Uterus (tissue), 3 donors: ENCODE measurements at regions not wholly inside any gene's neighbourhood (a gene's known extent, or its start where the extent isn't known, plus 50 kb on each side); places are given as distances from the start of the nearest gene placed in this dataset.

Experiments
- DNase-seq, 2 donors: peaks; one replicate each; pipeline ENCODE4 v3.0.0-alpha.2; 2019 to 2020
- H3K27ac ChIP-seq, 2 donors: fragments of 200-600 bp; sonication (generic); 1 replicate in 1 of 2; 2 replicates in 1 of 2; pipeline ENCODE4 v1.5.1; 2016 to 2018
- H3K27me3 ChIP-seq, 2 donors: fragments of 200-600 bp; sonication (generic); one replicate each; pipeline ENCODE4 v1.5.1; 2018 to 2019; ENCODE audit warnings: control low read depth in 1 of 2
- H3K36me3 ChIP-seq, 2 donors: fragments of 200-600 bp; sonication (generic); one replicate each; pipeline ENCODE4 v1.5.1; 2019; ENCODE audit warnings: control low read depth in 1 of 2
- H3K4me1 ChIP-seq, 2 donors: fragments of 200-600 bp; sonication (generic); one replicate each; pipeline ENCODE4 v1.5.1; 2018 to 2019; ENCODE audit warnings: control low read depth in 1 of 2
- H3K4me3 ChIP-seq, 2 donors: fragments of 200-600 bp; sonication (generic); 1 replicate in 1 of 2; 2 replicates in 1 of 2; pipeline ENCODE4 v1.5.1; 2018 to 2019; ENCODE audit warnings: mild to moderate bottlenecking in 1 of 2
- H3K9me3 ChIP-seq, 2 donors: fragments of 200-600 bp; sonication (generic); one replicate each; pipeline ENCODE4 v1.5.1; 2019; ENCODE audit warnings: control low read depth in 1 of 2
- CTCF ChIP-seq, 4 experiments: fragments of 200-600 bp in 2 of 4; fragments of 450-650 bp in 2 of 4; sonication (generic) in 2 of 4; IDR thresholded peaks; one replicate each; pipeline ENCODE4 v1.5.1; 2016 to 2019; ENCODE audit warnings: antibody characterized with exemption in 4 of 4, mild to moderate bottlenecking in 2 of 4, moderate library complexity in 1 of 4
- POLR2A ChIP-seq, 2 donors: fragments of 450-650 bp; IDR thresholded peaks; one replicate each; pipeline ENCODE4 v1.6.1; 2016; ENCODE audit warnings: antibody characterized with exemption in 2 of 2, mild to moderate bottlenecking in 1 of 2, moderate library complexity in 1 of 2
- intact Hi-C: fragments of 100-400 bp; cut with DNase I; formaldehyde crosslinking; loops from one replicate; pipeline ENCODE4 v1.15.1; 2023; ENCODE audit warnings: low total_unique reads
- donor health status: DM: yes; HTN: yes; CAD: no.

GRCh38 chr3:124283652-124284023, 291.7 kb upstream of the ROPN1 start:
- H3K27ac ChIP-seq = peak overlapping the region; percentile 81 to 83
- no peaks in the 10 kb centered on the region for H3K27me3 ChIP-seq

GRCh38 chr3:124288996-124289395, 297.1 kb upstream of the ROPN1 start:
- Histone ChIP-seq H3K36me3 (no peaks in the 10 kb centered on the region), H3K4me1 (peaks cover 0 to 5% of the 10 kb centered on the region in 2 donors), H3K27me3 (no peaks in the 10 kb centered on the region), H3K4me3 (no peak overlapping the region), H3K9me3 (no peaks in the 10 kb centered on the region), H3K27ac (no peak overlapping the region)
- TF ChIP-seq CTCF (IDR thresholded peaks at IDR 0.05) (no peak), POLR2A (IDR thresholded peaks at IDR 0.05) (no peak)
- intact Hi-C loops = no loop called here
- no peak for DNase-seq

More at GRCh38 chr3:124283652-124284023, 291.7 kb upstream of the ROPN1 start:
- H3K4me1 ChIP-seq = peaks cover 7 to 14% of the 10 kb centered on the region in 2 donors
- no peaks in the 10 kb centered on the region for H3K9me3 ChIP-seq
- no peaks in the 10 kb centered on the region for H3K36me3 ChIP-seq
- DNase-seq = no peak
- no peak overlapping the region for H3K4me3 ChIP-seq
- intact Hi-C loops = loop anchor here (5.0 kb wide), 1 partner anchor 266 kb away; no protein-coding TSS in a partner anchor
- TF ChIP-seq POLR2A (IDR thresholded peaks at IDR 0.05) = no peak

GRCh38 chr3:124291008-124291407, 299.1 kb upstream of the ROPN1 start:
- no peaks in the 10 kb centered on the region for H3K9me3 ChIP-seq
- intact Hi-C loops = loop anchor here (5.0 kb wide), 1 partner anchor 386 kb away; no protein-coding TSS in a partner anchor

GRCh38 chr3:124292329-124292728, 300.4 kb upstream of the ROPN1 start:
- H3K27ac ChIP-seq = no peak overlapping the region
- intact Hi-C loops = loop anchor here (5.0 kb wide), 1 partner anchor 385 kb away; no protein-coding TSS in a partner anchor
- DNase-seq = no peak
- TF ChIP-seq POLR2A (IDR thresholded peaks at IDR 0.05) (no peak), CTCF (IDR thresholded peaks at IDR 0.05) (no peak)
- H3K4me3 ChIP-seq = no peak overlapping the region
- H3K4me1 ChIP-seq = peaks cover 0 to 4% of the 10 kb centered on the region in 2 donors
- no peaks in the 10 kb centered on the region for H3K27me3 ChIP-seq
- no peaks in the 10 kb centered on the region for H3K36me3 ChIP-seq
- no peaks in the 10 kb centered on the region for H3K9me3 ChIP-seq

More at GRCh38 chr3:124291008-124291407, 299.1 kb upstream of the ROPN1 start:
- Histone ChIP-seq H3K4me3 (no peak overlapping the region), H3K36me3 (no peaks in the 10 kb centered on the region), H3K27ac (no peak overlapping the region), H3K27me3 (no peaks in the 10 kb centered on the region), H3K4me1 (peaks cover 0 to 4% of the 10 kb centered on the region in 2 donors)
- TF ChIP-seq POLR2A (IDR thresholded peaks at IDR 0.05) (no peak), CTCF (IDR thresholded peaks at IDR 0.05) (no peak)
- DNase-seq = no peak

- intact Hi-C loops = loop anchor here (5.0 kb wide), 1 partner anchor 384 kb away; no protein-coding TSS in a partner anchor
- no peaks in the 10 kb centered on the region for H3K36me3 ChIP-seq
These were observed 301.7 kb upstream of the ROPN1 start for GRCh38 chr3:124293584-124293983.

More at GRCh38 chr3:124293584-124293983, 301.7 kb upstream of the ROPN1 start:
- no peaks in the 10 kb centered on the region for H3K9me3 ChIP-seq
- H3K27ac ChIP-seq = no peak overlapping the region
- no peaks in the 10 kb centered on the region for H3K27me3 ChIP-seq
- peaks cover 0 to 4% of the 10 kb centered on the region in 2 donors for H3K4me1 ChIP-seq
- no peak for DNase-seq
- TF ChIP-seq CTCF (IDR thresholded peaks at IDR 0.05) (no peak), POLR2A (IDR thresholded peaks at IDR 0.05) (no peak)
- no peak overlapping the region for H3K4me3 ChIP-seq
